HG03558 (cell line): ENCODE measurements at regions not wholly inside any gene's neighbourhood (a gene's known extent, or its start where the extent isn't known, plus 50 kb on each side); places are given as distances from the start of the nearest gene placed in this dataset.
"Not testable (repeated sequence)": the region's sequence is repeated elsewhere in the genome, so short reads cannot be mapped to it uniquely, and the experiment has no call there.

ENCODE experiments used
- ATAC-seq: cut with Tn5 transposase; IDR thresholded peaks from one replicate; pipeline ENCODE4 v1.9.1; 2021; ENCODE audit warnings: moderate number of reproducible peaks; ENCODE audit not compliant: unreplicated experiment; ENCODE audit errors: extremely low read depth

GRCh38 chr9:91017245-91017644, 215.6 kb downstream of the SYK start:
- ATAC-seq = no peak

- not testable (repeated sequence) for ATAC-seq
Observed at GRCh38 chr9:91019871-91020270, 218.3 kb downstream of the SYK start.

GRCh38 chr9:91021656-91022055, 220.0 kb downstream of the SYK start:
- not testable (repeated sequence) for ATAC-seq

- no peak for ATAC-seq
Observed at GRCh38 chr9:91023741-91024140, 222.1 kb downstream of the SYK start.

GRCh38 chr9:91024841-91025240, 223.2 kb downstream of the SYK start:
- no peak for ATAC-seq

DNA sequence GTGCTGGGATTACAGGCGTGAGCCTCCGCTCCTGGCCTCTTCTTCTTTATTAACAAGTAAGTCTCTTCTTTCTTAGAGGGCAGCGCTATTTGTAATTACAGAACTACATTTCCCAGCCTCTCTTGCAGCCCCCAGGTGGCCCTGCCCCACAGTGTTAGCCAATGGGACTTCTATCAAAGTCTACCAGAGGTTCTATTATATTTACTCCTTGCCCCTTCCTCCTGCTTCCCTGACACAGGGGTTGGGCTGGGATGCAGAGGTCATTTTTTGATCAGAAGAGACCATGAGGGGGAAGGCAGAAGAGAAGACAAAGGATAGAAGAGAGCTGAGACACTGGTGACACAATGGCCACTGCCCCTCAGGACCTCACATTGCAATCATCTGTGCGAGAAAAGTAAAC, 224.2 kb downstream of the SYK start:
- no peak for ATAC-seq

GRCh38 chr9:91026266-91026665, 224.6 kb downstream of the SYK start:
- no peak for ATAC-seq

DNA sequence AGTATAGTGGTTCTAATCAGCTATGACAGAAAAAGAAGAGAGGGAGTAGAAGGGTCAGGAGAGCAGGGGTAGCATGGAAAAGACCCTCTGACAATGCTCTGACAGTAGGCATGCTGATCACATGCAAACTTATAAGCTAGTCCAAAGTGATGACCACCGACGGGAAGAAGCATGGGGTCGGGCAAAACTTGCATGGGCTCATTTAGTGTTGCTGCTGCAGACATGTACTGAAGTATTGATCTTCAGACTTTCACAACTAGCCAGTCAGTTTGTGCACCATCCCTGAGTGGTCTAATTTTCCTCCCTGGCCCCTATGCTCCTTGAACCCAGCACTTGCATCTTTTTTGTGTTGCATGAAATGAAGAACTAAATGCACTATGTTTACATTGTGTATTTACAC, 225.4 kb downstream of the SYK start:
- ATAC-seq = no peak

GRCh38 chr9:91028166-91028827, 226.7 kb downstream of the SYK start:
- no peak for ATAC-seq

GRCh38 chr9:91029650-91030361, 228.2 kb downstream of the SYK start:
- no peak for ATAC-seq

DNA sequence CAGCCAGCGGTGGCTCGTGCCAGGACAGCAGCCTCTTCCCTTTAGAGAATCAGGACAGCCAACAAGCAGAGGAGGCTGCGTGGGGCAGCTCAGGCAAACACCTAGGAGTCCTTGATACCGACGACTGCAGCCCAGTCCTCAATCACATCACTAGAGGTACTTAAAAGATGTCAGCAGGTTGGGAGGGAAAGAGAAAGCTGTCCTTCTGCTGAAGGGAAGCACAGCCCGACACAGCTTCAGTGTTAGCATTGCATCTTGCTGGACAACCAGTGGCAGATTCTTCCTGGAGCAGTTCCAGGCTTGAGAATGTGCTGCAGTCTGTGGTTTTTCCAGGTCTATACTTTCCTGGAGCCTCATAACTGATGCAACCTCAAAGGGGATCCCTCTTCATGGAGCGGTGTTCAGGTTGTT, 230.5 kb downstream of the SYK start:
- no peak for ATAC-seq

- no peak for ATAC-seq
Observed at GRCh38 chr9:91033270-91033669, 231.7 kb downstream of the SYK start.

GRCh38 chr9:91033797-91034196, 232.2 kb downstream of the SYK start:
- no peak for ATAC-seq

DNA sequence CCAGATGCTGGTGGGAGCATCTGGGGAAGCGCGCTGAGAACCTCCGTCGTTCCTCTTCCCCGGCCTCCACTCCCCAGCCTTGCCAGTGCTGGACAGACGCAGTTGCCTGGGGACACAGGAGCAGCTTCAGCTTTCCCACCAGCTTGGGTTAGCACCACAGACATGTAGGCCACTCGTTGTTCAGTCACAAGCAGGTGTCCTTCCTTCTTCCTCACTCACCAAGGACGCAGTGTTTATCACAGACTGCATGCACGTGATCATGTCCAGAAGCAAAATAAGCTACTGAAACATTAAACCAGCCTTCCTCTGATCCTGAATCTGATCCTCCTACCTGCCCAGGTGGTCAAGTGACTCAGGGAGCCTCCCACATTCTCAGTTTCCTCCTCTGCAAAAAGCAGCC, 232.9 kb downstream of the SYK start:
- ATAC-seq = no peak

DNA sequence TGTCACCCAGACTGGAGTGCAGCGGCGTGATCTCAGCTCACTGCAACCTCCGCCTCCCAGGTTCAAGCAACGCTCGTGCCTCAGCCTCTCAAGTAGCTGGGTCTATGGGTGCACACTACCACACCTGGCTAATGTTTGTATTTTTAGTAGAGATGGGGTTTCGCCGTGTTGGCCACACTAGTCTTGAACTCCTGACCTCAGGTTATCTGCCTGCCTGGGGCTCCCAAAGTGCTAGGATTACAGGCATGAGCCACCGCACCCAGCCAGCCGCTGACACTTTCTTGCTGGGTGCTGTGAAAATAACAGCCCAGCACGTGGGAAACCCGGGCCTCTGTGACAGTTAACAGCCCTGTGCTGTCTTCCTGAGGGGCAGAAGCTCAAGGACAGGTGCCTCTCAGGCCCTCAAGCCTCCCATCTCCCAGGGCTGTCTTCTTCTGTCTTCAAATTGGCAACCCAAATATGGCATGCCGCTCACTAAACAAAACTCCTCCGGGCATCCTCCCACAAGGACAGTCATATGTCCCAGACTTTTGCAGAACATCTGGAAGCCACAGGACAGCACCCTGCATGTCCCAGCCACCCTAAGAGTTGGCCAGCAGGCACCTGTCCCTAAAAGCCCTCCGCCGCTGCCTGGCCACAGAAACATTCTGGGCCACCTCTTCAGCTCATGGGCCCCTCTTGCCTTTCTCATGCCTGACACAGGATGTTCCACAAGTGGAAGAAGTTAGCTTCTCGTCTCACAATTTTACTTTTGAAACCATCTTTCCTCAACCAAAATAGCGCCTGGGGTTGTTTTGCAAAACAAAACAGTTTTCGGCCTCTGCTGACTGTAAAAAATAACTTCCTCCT, 233.6 kb downstream of the SYK start:
- no peak for ATAC-seq

- no peak for ATAC-seq
Observed at GRCh38 chr9:91035825-91036208, 234.2 kb downstream of the SYK start.

DNA sequence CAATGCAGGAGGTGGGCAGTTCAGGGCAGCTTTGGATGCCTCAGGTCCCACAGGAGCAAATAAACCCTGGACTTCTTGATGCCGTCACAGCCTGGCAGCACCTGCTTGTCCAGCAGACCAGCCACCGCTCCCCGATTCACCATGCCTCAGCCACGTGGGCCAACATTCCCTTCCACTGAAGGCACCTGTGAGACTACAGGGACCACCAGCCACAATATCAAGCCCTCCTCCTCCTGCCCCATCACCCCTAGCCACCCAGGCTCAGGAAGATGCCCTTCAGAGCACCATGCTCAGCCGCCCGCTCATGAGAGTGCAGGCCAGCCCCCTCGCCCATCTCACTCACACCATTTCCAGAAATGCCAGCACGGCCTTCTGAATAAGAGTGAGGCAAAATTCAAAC, 234.7 kb downstream of the SYK start:
- no peak for ATAC-seq

- ATAC-seq = no peak
Observed at GRCh38 chr9:91036826-91037510, 235.3 kb downstream of the SYK start.

DNA sequence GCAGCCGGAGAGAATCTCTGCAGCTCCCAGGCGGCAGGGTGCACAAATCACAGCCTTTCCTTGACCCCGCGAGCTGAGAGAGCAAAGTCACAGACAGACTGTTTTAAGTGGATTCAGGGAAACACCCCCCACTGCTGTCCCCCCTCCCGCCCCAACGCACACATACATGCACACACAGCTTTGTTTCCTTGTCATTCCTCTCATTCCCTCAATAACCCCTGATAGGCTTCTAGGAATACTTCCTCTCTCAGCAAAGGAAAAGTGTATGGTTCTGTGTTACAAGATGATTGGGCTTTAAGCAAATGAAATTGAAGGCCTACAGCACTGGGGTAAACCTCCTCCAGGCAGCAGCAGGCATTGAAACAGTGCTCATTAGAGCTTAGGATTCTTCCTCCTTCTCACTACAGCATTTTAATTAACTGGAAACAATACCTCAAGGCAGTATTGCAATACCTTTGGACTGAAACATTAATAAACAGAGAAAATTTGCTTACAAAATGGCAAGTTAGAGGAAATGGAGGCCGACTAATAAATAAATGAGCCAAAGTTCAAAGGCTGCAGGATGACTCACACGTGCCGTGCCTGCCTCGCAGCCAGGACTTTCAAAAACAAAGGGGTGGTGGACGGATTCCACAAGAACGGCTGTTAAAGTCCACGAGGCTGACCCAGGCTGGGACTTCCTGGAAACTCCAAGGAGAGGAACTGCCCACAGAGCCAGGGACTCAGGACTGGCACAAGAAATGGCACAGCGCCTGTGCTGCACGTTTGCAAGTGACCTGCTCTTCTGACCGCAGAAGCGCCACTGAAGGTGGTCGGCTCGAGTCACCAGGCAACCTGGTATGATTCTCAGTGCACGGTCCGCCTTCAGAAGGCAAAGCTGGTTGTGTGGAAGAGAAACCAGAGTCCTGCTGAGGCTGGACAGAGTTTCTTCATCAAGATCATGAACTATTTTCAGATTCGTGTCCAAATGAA, 236.2 kb downstream of the SYK start:
- ATAC-seq = no peak
